WI38 (cell line): ENCODE measurements at regions not wholly inside any gene's neighbourhood (a gene's known extent, or its start where the extent isn't known, plus 50 kb on each side); places are given as distances from the start of the nearest gene placed in this dataset.
"Not testable (repeated sequence)": the region's sequence is repeated elsewhere in the genome, so short reads cannot be mapped to it uniquely, and the experiment has no call there.

Experiments
- H3K4me3 ChIP-seq: 2 replicates; pipeline ENCODE4 v1.5.1; 2011; ENCODE audit warnings: low read depth, mild to moderate bottlenecking, control low read depth, low read length
- TF ChIP-seq, protein P1 (sequence below): IDR thresholded peaks from 2 replicates; pipeline ENCODE4 v1.5.1; 2012; ENCODE audit warnings: low read depth, mild to moderate bottlenecking, control low read depth, low read length

DNA sequence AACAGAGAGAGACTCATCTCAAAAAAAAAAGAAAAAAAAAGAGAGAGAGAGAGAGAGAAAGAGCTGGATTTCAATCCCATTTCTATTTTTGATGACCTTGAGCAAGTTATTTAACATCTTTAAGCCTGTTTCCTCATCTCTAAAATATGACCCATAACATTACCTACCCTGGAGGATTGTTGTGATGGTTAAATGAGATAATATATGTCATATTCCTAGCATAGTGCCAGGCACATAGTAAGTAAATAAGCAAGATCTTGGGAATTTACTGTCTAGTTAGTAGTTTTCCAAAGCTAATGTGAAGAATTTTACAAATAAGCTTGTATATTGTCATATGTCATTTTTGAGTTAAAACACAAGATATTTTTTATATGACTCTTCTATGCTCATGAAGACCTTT lies 236.5 kb downstream of the PHLDA1 start:
- no peak overlapping the region for H3K4me3 ChIP-seq
- TF ChIP-seq, protein P1, sequence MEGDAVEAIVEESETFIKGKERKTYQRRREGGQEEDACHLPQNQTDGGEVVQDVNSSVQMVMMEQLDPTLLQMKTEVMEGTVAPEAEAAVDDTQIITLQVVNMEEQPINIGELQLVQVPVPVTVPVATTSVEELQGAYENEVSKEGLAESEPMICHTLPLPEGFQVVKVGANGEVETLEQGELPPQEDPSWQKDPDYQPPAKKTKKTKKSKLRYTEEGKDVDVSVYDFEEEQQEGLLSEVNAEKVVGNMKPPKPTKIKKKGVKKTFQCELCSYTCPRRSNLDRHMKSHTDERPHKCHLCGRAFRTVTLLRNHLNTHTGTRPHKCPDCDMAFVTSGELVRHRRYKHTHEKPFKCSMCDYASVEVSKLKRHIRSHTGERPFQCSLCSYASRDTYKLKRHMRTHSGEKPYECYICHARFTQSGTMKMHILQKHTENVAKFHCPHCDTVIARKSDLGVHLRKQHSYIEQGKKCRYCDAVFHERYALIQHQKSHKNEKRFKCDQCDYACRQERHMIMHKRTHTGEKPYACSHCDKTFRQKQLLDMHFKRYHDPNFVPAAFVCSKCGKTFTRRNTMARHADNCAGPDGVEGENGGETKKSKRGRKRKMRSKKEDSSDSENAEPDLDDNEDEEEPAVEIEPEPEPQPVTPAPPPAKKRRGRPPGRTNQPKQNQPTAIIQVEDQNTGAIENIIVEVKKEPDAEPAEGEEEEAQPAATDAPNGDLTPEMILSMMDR = no peak

DNA sequence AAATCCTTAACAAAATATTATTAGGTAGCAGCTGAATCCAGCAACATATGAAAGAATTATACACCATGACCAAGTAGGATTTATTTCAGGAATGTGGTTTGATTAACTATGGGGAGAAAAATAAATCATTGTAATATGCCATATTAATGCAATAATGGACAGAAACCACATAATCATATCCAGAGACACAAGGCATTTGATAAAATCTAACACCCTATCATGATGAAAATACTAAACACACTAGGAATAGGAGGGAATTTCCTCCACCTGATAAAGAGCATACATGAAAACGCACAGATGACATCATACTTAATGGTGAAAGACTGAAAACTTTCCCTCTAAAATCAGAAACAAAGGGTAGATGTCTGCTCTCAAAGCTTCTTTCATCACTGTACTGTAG lies 238.9 kb downstream of the PHLDA1 start:
- no peak overlapping the region for H3K4me3 ChIP-seq
- TF ChIP-seq, protein P1 = no peak

DNA sequence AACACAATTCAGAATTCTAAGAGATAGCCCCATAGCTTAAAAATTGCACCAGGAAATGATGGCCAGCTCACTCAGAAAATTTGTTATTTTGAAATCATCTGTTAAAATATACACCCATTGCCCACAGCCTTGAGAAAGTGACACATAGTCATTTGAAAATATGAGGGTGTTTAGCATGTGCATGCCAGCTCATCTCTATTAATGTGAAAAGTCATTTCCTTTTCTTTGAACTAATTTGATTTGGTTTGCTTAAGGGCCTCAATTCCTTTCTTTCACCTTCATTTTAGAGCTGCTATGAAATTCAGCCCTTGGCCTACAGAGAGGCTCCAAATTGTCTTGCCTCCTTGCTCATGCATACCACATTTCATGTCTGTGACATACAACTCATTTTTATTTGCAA lies 241.4 kb downstream of the PHLDA1 start:
- TF ChIP-seq, protein P1 = no peak
- H3K4me3 ChIP-seq = no peak overlapping the region

DNA sequence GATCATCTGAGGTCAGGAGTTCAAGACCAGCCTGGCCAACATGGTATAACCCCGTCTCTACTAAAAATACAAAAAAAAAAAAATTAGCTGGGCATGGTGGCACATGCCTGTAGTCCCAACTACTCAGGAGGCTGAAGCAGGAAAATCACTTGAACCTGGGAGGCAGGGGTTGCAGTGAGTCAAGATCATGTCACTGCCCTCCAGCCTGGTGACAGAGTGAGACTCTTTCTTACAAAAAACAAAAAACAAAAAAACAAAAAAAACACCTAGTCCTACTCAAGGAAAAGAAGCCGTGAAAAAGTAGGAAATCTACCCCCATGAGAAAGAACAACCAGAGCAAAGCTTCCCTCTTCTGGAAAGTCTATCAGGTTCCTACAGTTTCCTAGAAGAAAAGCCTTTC lies 244.4 kb downstream of the PHLDA1 start:
- H3K4me3 ChIP-seq = not testable (repeated sequence)

DNA sequence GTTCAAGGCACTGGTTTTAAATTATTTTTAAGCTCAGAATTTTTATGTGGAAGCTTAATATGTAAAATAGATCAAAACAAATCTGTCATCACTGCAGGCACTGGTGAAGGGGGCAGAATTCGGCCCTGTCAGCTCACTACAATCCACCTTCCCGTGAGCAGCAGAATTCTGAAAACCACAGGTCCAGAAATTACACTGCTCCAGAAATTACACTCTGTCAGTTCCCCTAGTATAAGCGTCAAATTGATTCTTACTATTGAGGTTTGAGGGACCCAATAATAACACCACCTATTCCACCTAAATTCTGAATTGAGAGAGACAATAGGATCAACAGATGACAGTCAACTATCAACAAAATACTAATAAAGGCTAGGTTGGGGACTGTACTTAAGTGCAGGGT lies 245.5 kb downstream of the PHLDA1 start:
- TF ChIP-seq, protein P1 = no peak
- H3K4me3 ChIP-seq = no peak overlapping the region

DNA sequence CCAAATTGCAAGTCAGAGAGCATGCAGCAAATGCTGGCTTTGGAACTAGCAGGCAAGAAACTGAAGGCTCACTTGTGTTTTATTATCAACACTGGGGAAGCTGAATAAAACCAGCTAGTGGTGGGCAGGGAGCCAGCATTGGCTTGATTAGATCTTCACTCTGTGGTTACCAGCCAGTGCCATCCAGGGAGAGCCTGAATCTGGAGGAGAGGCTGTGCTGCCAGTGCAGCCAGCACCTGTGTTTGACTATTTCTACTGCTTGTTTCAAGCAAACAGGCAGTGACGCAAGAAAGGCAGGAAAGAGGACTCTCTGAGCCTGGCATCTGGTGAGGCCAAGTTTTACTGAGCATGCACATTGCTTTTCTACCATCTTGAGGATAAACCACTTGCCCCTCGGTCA lies 247.0 kb downstream of the PHLDA1 start:
- TF ChIP-seq, protein P1 = no peak
- no peak overlapping the region for H3K4me3 ChIP-seq

DNA sequence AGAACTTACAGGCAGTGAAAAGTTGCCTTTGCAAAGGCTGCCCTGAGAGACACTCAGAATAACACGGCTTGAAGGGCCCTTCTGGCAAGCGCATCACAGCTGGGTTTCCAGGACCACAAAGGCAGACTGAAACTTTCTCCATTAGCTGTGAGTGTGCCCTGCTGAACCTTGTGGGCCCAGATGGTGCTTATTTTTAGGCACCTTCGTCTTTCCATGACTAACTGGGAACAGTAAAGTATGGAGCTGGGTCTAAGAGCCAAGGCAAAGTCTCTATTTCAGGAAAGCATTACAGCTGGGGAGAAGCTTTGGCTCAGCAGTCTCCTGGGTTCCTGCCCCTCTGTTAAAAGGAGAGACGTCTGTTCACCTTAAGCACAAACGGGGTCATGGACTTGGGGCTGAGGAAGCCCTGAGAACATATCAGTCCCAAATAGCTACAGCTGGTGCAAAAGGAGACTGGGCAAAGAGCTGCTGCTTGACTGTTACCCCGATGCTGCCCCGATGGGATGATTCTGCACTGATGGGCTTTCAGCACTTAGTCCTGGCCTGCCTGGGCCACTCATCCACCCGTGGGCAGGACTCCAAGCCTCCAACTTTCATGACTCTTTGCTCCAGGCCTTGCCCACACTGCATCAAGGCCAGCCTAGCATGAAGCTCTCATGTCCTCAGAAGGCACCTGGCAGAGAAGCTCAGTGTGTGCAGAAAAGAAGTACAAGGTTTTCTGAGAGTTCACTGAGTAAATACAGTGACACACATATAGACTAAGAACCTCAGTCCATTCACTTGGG lies 248.3 kb downstream of the PHLDA1 start:
- no peak overlapping the region for H3K4me3 ChIP-seq
- TF ChIP-seq, protein P1 = no peak

DNA sequence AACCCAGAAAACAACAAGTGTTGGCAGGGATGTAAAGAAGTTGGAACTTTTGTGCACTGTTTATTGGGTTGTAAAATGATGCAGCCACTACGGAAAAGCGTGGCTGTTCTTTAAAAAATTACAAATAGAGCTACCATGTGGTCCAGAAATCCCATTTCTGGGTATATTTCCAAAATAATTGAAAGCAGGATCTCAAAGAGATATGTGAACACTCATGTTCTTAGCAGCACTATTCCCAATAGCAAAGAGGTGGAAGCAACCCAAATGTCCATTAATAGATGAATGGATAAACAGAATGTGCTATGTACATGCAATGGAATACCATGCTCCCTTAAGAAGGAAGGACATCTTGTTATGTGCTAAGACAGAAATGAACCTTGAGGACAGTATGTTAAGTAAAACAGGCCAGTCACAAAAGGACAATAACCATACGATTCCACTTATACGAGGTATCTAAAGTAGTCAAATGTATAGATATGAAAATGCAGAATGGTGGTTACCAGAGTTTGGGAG lies 249.5 kb downstream of the PHLDA1 start:
- no peak overlapping the region for H3K4me3 ChIP-seq
- TF ChIP-seq, protein P1 = no peak
